A673 (cell line): ENCODE measurements at regions not wholly inside any gene's neighbourhood (a gene's known extent, or its start where the extent isn't known, plus 50 kb on each side); places are given as distances from the start of the nearest gene placed in this dataset.

ENCODE experiments used
- CTCF ChIP-seq: fragments of 300-800, 200-600 bp; sonication (generic); conservative IDR thresholded peaks from 2 replicates; pipeline ENCODE4 v1.5.1; 2017; ENCODE audit warnings: low read depth, mild to moderate bottlenecking, antibody characterized with exemption, low read length, moderate library complexity, mixed read lengths
- EZH2 ChIP-seq: fragments of 200-600 bp; sonication (generic); IDR thresholded peaks from 2 replicates; pipeline ENCODE4 v1.6.1; 2017; ENCODE audit warnings: borderline replicate concordance, low read depth, mild to moderate bottlenecking, mixed read lengths, antibody characterized with exemption, low read length; ENCODE audit not compliant: poor library complexity, severe bottlenecking

- TF ChIP-seq CTCF (no peak), EZH2 (no peak)
Measured at GRCh38 chr15:31498756-31499155, 172.1 kb downstream of the KLF13 start.
